ENCODE measurements at regions not wholly inside any gene's neighbourhood (a gene's known extent, or its start where the extent isn't known, plus 50 kb on each side); places are given as distances from the start of the nearest gene placed in this dataset.
A peak's percentile ranks its signal among the peaks of the same experiment; 100 is the strongest.

- Histone ChIP-seq H3K27me3 (no peaks in the 10 kb centered on the region), H3K4me3 (no peak overlapping the region), H3K9me3 (no peaks in the 10 kb centered on the region), H3K36me3 (no peaks in the 10 kb centered on the region), H3K27ac (no peak overlapping the region), H3K4me1 (peaks cover 0 to 7% of the 10 kb centered on the region in 2 donors)
- intact Hi-C loops (cut with DNase I; ENCODE audit: low total_unique reads) (no loop called here), in situ Hi-C loops (cut with MboI; ENCODE audit: low sequenced_read_pairs in 4 of 4) (no loop called here)
- TF ChIP-seq POLR2A (IDR thresholded peaks at IDR 0.05): no peak
- TF ChIP-seq CTCF (IDR thresholded peaks at IDR 0.05 in 4 of 5, conservative IDR thresholded peaks at IDR 0.05 in 1 of 5): no peak
- no peak for DNase-seq
- ATAC-seq: no peak
These were observed 276.0 kb downstream of the MTX2 start for GRCh38 chr2:176544991-176545956.

DNA sequence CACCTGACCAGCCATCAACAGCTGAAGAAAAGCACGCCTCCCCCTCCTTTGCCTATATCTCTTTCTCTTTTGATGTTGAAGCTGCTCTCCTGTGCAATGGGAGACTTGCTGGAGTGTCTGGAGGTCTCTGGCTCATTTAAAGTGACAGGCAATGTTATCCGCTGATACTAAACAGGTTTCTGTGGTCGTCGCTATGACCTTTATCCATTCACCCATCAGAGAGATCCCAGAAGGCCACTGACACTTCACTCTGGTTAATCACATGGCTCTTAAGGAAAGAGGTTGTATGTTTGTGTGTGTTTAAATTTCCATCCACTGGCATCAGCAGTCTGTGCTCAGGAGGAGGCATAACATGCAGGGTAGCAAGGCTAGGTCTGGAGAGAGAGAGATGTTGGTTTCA is 277.3 kb downstream of the MTX2 start:
- Histone ChIP-seq H3K36me3 (no peaks in the 10 kb centered on the region), H3K4me3 (no peak overlapping the region), H3K9me3 (no peaks in the 10 kb centered on the region), H3K4me1 (peaks cover 0 to 7% of the 10 kb centered on the region in 2 donors), H3K27me3 (no peaks in the 10 kb centered on the region), H3K27ac (no peak overlapping the region)
- no peak for DNase-seq
- in situ Hi-C loops (cut with MboI; ENCODE audit: low sequenced_read_pairs in 4 of 4): no loop called here
- intact Hi-C loops (cut with DNase I; ENCODE audit: low total_unique reads): no loop called here
- TF ChIP-seq POLR2A (IDR thresholded peaks at IDR 0.05): no peak
- no peak for TF ChIP-seq CTCF (IDR thresholded peaks at IDR 0.05 in 4 of 5, conservative IDR thresholded peaks at IDR 0.05 in 1 of 5)
- no peak for ATAC-seq

DNA sequence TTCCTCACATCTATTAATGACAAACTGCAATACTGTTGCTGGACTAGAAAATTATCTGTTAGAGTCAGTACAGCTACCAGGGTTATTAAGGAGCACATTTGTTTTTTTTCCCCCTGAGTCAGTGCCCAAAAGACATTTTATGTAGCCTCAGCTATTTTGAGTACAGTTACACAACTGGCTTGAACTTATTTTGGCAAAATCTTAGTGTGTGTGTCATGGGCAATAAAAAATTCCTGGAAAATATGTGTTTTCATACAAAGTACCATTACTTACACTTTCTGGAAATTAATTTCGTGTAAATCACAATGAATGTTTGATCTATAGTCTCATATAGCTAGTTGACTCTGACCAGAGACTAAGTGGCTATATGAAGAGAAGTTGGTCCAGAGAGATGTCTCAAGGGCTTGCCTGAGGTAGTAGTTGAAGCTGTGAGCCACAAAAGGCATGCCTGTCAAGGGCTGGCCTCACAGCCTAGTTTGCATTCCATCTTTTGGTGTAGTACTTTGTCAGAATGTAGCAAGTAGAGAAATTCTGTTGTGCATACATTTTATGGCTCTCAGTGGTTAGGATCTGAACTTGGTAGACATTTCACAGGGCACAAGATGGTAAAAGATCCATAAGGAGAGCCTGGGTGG is 283.4 kb downstream of the MTX2 start:
- ATAC-seq (peak in 1 of 2 donors; percentile 73), DNase-seq (no peak)
- Histone ChIP-seq H3K9me3 (no peaks in the 10 kb centered on the region), H3K4me1 (peaks cover 6 to 11% of the 10 kb centered on the region in 2 donors), H3K4me3 (no peak overlapping the region), H3K36me3 (no peaks in the 10 kb centered on the region), H3K27me3 (no peaks in the 10 kb centered on the region), H3K27ac (peak overlapping the region in 1 of 4 donors; percentile 60)
- TF ChIP-seq CTCF (IDR thresholded peaks at IDR 0.05 in 4 of 5, conservative IDR thresholded peaks at IDR 0.05 in 1 of 5) (no peak), POLR2A (IDR thresholded peaks at IDR 0.05) (no peak)
- in situ Hi-C loops (cut with MboI; ENCODE audit: low sequenced_read_pairs in 4 of 4) (loop anchor here in 3 of 4 donors (5.0 to 10.0 kb wide), 3 partner anchors 98 to 425 kb away; partner anchors contain the start of gene HOXD8 (in 2 of the 3)), intact Hi-C loops (cut with DNase I; ENCODE audit: low total_unique reads) (loop anchor here (5.0 to 10.0 kb wide), 3 partner anchors 85 to 288 kb away; partner anchors contain the start of gene MTX2)

DNA sequence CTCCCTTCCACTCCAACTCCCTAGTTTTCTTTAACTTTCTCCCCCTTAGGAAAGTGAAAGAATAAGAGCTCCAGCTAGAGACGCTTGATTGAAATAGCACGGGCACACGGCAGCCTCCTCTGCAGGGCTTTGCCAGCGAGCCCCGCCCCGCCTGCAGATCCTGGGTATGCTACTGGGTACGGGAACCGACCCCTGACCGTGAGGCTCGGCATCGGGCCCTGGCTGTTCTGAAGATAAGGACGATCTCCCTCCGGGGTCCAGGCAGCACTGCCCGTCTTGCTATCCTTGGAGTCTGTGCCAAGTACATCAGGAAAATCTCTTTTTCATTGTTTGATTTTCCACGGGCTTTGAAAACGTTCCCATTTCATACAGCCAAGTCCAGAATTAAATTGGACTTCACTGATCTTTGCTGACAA is 284.5 kb downstream of the MTX2 start:
- Histone ChIP-seq H3K4me1 (peaks cover 6 to 11% of the 10 kb centered on the region in 2 donors), H3K27me3 (no peaks in the 10 kb centered on the region), H3K36me3 (no peaks in the 10 kb centered on the region), H3K27ac (peak overlapping the region; percentile 55 to 69 (median 61)), H3K4me3 (peak overlapping the region; percentile 57 to 65 (median 62)), H3K9me3 (no peaks in the 10 kb centered on the region)
- no peak for TF ChIP-seq POLR2A (IDR thresholded peaks at IDR 0.05)
- DNase-seq (peak; percentile 6 to 32), ATAC-seq (peak; percentile 56 to 64)
- intact Hi-C loops (cut with DNase I; ENCODE audit: low total_unique reads): loop anchor here (1.0 to 10.0 kb wide), 6 partner anchors 84 to 425 kb away; partner anchors contain the start of genes HOXD8 and MTX2
- in situ Hi-C loops (cut with MboI; ENCODE audit: low sequenced_read_pairs in 4 of 4): loop anchor here in 3 of 4 donors (5.0 to 10.0 kb wide), 3 partner anchors 99 to 426 kb away; partner anchors contain the start of gene HOXD8 (in 2 of the 3)
